SK-N-SH treated with all-trans-retinoic acid at 6 μM for 48 hours (cell line): ENCODE measurements at regions not wholly inside any gene's neighbourhood (a gene's known extent, or its start where the extent isn't known, plus 50 kb on each side); places are given as distances from the start of the nearest gene placed in this dataset.

ENCODE experiments used
- ARNTL ChIP-seq: fragments of 450-650 bp; formaldehyde crosslinking; IDR thresholded peaks from 2 replicates; pipeline ENCODE4 v1.5.0; 2020; ENCODE audit warnings: low read depth, mild to moderate bottlenecking, moderate library complexity, borderline replicate concordance
- ESRRG ChIP-seq: fragments of 250-450 bp; sonication (Bioruptor Pico); IDR thresholded peaks from 2 replicates; pipeline ENCODE4 v1.6.1; 2021; ENCODE audit warnings: mild to moderate bottlenecking
- GLIS3 ChIP-seq: fragments of 250-450 bp; sonication (Bioruptor Pico); IDR thresholded peaks from 2 replicates; pipeline ENCODE4 v1.5.0; 2020; ENCODE audit warnings: mild to moderate bottlenecking, moderate library complexity
- OSR1 ChIP-seq: fragments of 250-450 bp; sonication (Bioruptor Pico); IDR thresholded peaks from 2 replicates; pipeline ENCODE4 v1.8.0; 2022; ENCODE audit warnings: moderate library complexity, mild to moderate bottlenecking, inconsistent platforms
- RARB ChIP-seq: fragments of 250-450 bp; sonication (Bioruptor Pico); IDR thresholded peaks from 2 replicates; pipeline ENCODE4 v1.8.0; 2021; ENCODE audit warnings: mild to moderate bottlenecking, moderate library complexity
- SNAI2 ChIP-seq: fragments of 250-450 bp; sonication (Bioruptor Pico); IDR thresholded peaks from 2 replicates; pipeline ENCODE4 v1.5.0; 2020; ENCODE audit warnings: mild to moderate bottlenecking, moderate library complexity
- ZFP3 ChIP-seq: fragments of 250-450 bp; sonication (Bioruptor Pico); IDR thresholded peaks from 2 replicates; pipeline ENCODE4 v1.5.0; 2020; ENCODE audit warnings: mild to moderate bottlenecking, moderate library complexity
- ZFP30 ChIP-seq: fragments of 450-650 bp; formaldehyde crosslinking; IDR thresholded peaks from 2 replicates; pipeline ENCODE4 v1.5.0; 2022; ENCODE audit warnings: mild to moderate bottlenecking, moderate library complexity
- ZNF70 ChIP-seq: fragments of 450-650 bp; formaldehyde crosslinking; IDR thresholded peaks from 2 replicates; pipeline ENCODE4 v1.5.0; 2020; ENCODE audit warnings: mild to moderate bottlenecking, moderate library complexity
- ZNF8 ChIP-seq: fragments of 450-650 bp; formaldehyde crosslinking; IDR thresholded peaks from 2 replicates; pipeline ENCODE4 v1.5.0; 2020; ENCODE audit warnings: mild to moderate bottlenecking, moderate library complexity
- TF ChIP-seq, protein P1 (sequence below): fragments of 250-450 bp; sonication (Bioruptor Pico); IDR thresholded peaks from 2 replicates; pipeline ENCODE4 v1.8.0; 2021; ENCODE audit warnings: low read depth, mild to moderate bottlenecking, moderate library complexity, borderline replicate concordance
- TF ChIP-seq, protein P2 (sequence below): fragments of 250-450 bp; sonication (Bioruptor Pico); IDR thresholded peaks from 2 replicates; pipeline ENCODE4 v1.5.1; 2021; ENCODE audit warnings: mild to moderate bottlenecking, moderate library complexity
- TF ChIP-seq, protein P3 (sequence below): fragments of 250-450 bp; sonication (Bioruptor Pico); IDR thresholded peaks from 2 replicates; pipeline ENCODE4 v1.8.0; 2020; ENCODE audit warnings: mild to moderate bottlenecking, moderate library complexity, borderline replicate concordance

DNA sequence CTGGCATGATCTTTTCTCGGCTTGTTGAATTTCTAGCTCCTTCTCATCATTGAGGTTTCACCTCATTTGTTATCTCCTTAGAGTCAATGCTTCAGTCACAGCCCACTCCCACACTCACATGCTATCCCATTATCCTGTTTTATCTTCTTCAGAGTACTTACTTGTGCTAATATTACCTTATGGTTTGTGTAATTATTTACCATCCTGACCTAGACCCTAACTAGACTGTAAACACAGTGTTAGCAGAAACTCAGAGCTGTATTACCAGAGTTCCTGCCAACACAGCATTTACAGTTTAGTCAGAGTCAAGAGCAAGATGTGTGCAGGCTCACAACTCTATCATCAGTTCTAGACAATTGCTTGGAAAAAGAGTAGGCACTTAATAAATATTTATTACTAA lies 144.7 kb downstream of the OTOL1 start:
- no peak for TF ChIP-seq GLIS3 (CRISPR knock-in tag)
- TF ChIP-seq, protein P1, sequence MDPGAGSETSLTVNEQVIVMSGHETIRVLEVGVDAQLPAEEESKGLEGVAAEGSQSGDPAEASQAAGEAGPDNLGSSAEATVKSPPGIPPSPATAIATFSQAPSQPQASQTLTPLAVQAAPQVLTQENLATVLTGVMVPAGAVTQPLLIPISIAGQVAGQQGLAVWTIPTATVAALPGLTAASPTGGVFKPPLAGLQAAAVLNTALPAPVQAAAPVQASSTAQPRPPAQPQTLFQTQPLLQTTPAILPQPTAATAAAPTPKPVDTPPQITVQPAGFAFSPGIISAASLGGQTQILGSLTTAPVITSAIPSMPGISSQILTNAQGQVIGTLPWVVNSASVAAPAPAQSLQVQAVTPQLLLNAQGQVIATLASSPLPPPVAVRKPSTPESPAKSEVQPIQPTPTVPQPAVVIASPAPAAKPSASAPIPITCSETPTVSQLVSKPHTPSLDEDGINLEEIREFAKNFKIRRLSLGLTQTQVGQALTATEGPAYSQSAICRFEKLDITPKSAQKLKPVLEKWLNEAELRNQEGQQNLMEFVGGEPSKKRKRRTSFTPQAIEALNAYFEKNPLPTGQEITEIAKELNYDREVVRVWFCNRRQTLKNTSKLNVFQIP = no peak
- TF ChIP-seq ZNF8 (CRISPR knock-in tag) = no peak
- TF ChIP-seq ZFP3 = no peak
- no peak for TF ChIP-seq OSR1 (CRISPR knock-in tag)
- TF ChIP-seq ZNF70 (CRISPR knock-in tag) = no peak
- no peak for TF ChIP-seq RARB (CRISPR knock-in tag)
- TF ChIP-seq ZFP30 = no peak
- TF ChIP-seq, protein P2, sequence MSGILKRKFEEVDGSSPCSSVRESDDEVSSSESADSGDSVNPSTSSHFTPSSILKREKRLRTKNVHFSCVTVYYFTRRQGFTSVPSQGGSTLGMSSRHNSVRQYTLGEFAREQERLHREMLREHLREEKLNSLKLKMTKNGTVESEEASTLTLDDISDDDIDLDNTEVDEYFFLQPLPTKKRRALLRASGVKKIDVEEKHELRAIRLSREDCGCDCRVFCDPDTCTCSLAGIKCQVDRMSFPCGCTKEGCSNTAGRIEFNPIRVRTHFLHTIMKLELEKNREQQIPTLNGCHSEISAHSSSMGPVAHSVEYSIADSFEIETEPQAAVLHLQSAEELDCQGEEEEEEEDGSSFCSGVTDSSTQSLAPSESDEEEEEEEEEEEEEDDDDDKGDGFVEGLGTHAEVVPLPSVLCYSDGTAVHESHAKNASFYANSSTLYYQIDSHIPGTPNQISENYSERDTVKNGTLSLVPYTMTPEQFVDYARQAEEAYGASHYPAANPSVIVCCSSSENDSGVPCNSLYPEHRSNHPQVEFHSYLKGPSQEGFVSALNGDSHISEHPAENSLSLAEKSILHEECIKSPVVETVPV = no peak
- TF ChIP-seq, protein P3, sequence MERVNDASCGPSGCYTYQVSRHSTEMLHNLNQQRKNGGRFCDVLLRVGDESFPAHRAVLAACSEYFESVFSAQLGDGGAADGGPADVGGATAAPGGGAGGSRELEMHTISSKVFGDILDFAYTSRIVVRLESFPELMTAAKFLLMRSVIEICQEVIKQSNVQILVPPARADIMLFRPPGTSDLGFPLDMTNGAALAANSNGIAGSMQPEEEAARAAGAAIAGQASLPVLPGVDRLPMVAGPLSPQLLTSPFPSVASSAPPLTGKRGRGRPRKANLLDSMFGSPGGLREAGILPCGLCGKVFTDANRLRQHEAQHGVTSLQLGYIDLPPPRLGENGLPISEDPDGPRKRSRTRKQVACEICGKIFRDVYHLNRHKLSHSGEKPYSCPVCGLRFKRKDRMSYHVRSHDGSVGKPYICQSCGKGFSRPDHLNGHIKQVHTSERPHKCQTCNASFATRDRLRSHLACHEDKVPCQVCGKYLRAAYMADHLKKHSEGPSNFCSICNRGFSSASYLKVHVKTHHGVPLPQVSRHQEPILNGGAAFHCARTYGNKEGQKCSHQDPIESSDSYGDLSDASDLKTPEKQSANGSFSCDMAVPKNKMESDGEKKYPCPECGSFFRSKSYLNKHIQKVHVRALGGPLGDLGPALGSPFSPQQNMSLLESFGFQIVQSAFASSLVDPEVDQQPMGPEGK (CRISPR knock-in tag) = no peak
- TF ChIP-seq ESRRG (CRISPR knock-in tag) = no peak
- no peak for TF ChIP-seq ARNTL (CRISPR knock-in tag)
- no peak for TF ChIP-seq SNAI2 (CRISPR knock-in tag)
